HCT116 (cell line): ENCODE measurements at regions not wholly inside any gene's neighbourhood (a gene's known extent, or its start where the extent isn't known, plus 50 kb on each side); places are given as distances from the start of the nearest gene placed in this dataset.

Experiments
- ATAC-seq: fragments of 200-7000 bp; cut with Tn5 transposase; 2 replicates; pipeline ENCODE4 v1.9.1; 2020; ENCODE audit warnings: mild to moderate bottlenecking, moderate library complexity
- BruUV-seq: library from RNA; stranded (reverse); fragments of 400-500 nt; replicated peaks from 2 replicates; lab custom pipeline; 2021; lab: Mats Ljungman, UMichigan
- CTCF ChIA-PET: fragments of 300-600 bp; sonication (Branson Sonifier 250); formaldehyde crosslinking; loops from one replicate; lab custom pipeline; 2021; ENCODE audit warnings: antibody characterized with exemption; lab: Charles Lee
- POLR2A ChIA-PET: fragments of 300-600, 350-600 bp; sonication (Branson Sonifier 250); formaldehyde crosslinking; loops from one replicate; lab custom pipeline; 2021; ENCODE audit warnings: antibody characterized with exemption; lab: Charles Lee
- RAD21 ChIA-PET, 2 experiments: fragments of 300-600 bp; sonication (Branson Sonifier 250); formaldehyde crosslinking; loops; one replicate each; lab custom pipeline; 2023; ENCODE audit warnings: low total read pairs in 2 of 2; ENCODE audit not compliant: uncharacterized antibody in 2 of 2, unreplicated experiment in 2 of 2, low non-redundant PET in 1 of 2; lab: Charles Lee
- DNase-seq: peaks from one replicate; pipeline ENCODE4 v3.0.0-alpha.2; 2010; ENCODE audit warnings: low read depth, low spot score
- H2AFZ ChIP-seq: fragments of 200-600 bp; shearing (Covaris generic), sonication (generic); 2 replicates; pipeline ENCODE4 v1.6.1; 2017; ENCODE audit warnings: low read depth, mixed run types, mixed read lengths, antibody characterized with exemption, low read length; ENCODE audit not compliant: poor library complexity, severe bottlenecking
- H3K27ac ChIP-seq: 2 replicates; pipeline ENCODE4 v1.5.1; 2012; ENCODE audit warnings: low read depth, low read length
- H3K27me3 ChIP-seq: fragments of 200-600 bp; sonication (generic); 2 replicates; pipeline ENCODE4 v1.6.1; 2016; ENCODE audit warnings: mixed run types, low read length, mixed read lengths; ENCODE audit not compliant: insufficient read depth
- H3K36me3 ChIP-seq, 2 experiments: fragments of 200-500 bp in 1 of 2; fragments of 200-600 bp in 1 of 2; sonication (Bioruptor generic) in 1 of 2; sonication (generic) in 1 of 2; 2 replicates each; pipeline versions ENCODE4 v1.5.1 to v1.6.1; 2014 to 2016; ENCODE audit warnings: low read length in 2 of 2, inconsistent platforms in 1 of 2, mixed read lengths in 1 of 2, mixed run types in 1 of 2; ENCODE audit not compliant: insufficient read depth in 2 of 2, control insufficient read depth in 1 of 2
- H3K4me1 ChIP-seq, 2 experiments: fragments of 200-600 bp in 1 of 2; sonication (generic) in 1 of 2; 2 replicates each; pipeline versions ENCODE4 v1.5.1 to v1.6.1; 2012 to 2017; ENCODE audit warnings: low read length in 2 of 2, inconsistent platforms in 1 of 2, mild to moderate bottlenecking in 1 of 2, mixed read lengths in 1 of 2, mixed run types in 1 of 2, moderate library complexity in 1 of 2; ENCODE audit not compliant: insufficient read depth in 2 of 2, control insufficient read depth in 1 of 2
- H3K4me2 ChIP-seq: fragments of 200-600 bp; sonication (generic); 2 replicates; pipeline ENCODE4 v1.6.1; 2017; ENCODE audit warnings: mixed run types, low read length, mixed read lengths
- H3K4me3 ChIP-seq, 2 experiments: fragments of 200-600 bp in 1 of 2; sonication (generic) in 1 of 2; replicated peaks in 1 of 2; 2 replicates each; pipeline ENCODE4 v1.5.1; 2011 to 2016; ENCODE audit warnings: low read length in 2 of 2, control low read depth in 1 of 2, low read depth in 1 of 2, mild to moderate bottlenecking in 1 of 2, mixed read lengths in 1 of 2, mixed run types in 1 of 2
- H3K79me2 ChIP-seq: fragments of 200-600 bp; sonication (generic); 2 replicates; pipeline ENCODE4 v1.6.1; 2017; ENCODE audit warnings: mild to moderate bottlenecking, mixed run types, low read length, moderate library complexity, mixed read lengths; ENCODE audit not compliant: insufficient read depth
- H3K9ac ChIP-seq: fragments of 200-600 bp; sonication (generic); 2 replicates; pipeline ENCODE4 v1.6.1; 2016; ENCODE audit warnings: low read length, mixed read lengths
- H3K9me2 ChIP-seq: fragments of 200-600 bp; sonication (generic), shearing (Covaris generic); 2 replicates; pipeline ENCODE4 v1.6.1; 2017; ENCODE audit warnings: mixed run types, mild to moderate bottlenecking, moderate library complexity; ENCODE audit not compliant: insufficient read depth
- H3K9me3 ChIP-seq, 2 experiments: fragments of 200-500 bp in 1 of 2; fragments of 200-600 bp in 1 of 2; sonication (Bioruptor generic) in 1 of 2; sonication (generic) in 1 of 2; 2 replicates each; pipeline ENCODE4 v1.6.1; 2014 to 2017; ENCODE audit warnings: low read length in 2 of 2, mixed read lengths in 2 of 2, inconsistent platforms in 1 of 2, low read depth in 1 of 2, mild to moderate bottlenecking in 1 of 2, mixed run types in 1 of 2, moderate library complexity in 1 of 2; ENCODE audit not compliant: control insufficient read depth in 1 of 2, insufficient read depth in 1 of 2
- H4K20me1 ChIP-seq: fragments of 200-600 bp; sonication (generic), shearing (Covaris generic); 2 replicates; pipeline ENCODE4 v1.6.1; 2017; ENCODE audit warnings: mixed run types, mild to moderate bottlenecking, moderate library complexity; ENCODE audit not compliant: insufficient read depth
- ATF3 ChIP-seq: IDR thresholded peaks from 2 replicates; pipeline ENCODE4 v1.6.1; 2012
- CBX3 ChIP-seq: IDR thresholded peaks from 2 replicates; pipeline ENCODE4 v1.6.1; 2012; ENCODE audit warnings: low read depth
- CEBPB ChIP-seq: IDR thresholded peaks from 2 replicates; pipeline ENCODE4 v1.6.1; 2012; ENCODE audit warnings: low read depth
- EGR1 ChIP-seq: IDR thresholded peaks from 2 replicates; pipeline ENCODE4 v1.6.1; 2012; ENCODE audit warnings: low read depth
- ELF1 ChIP-seq: IDR thresholded peaks from 2 replicates; pipeline ENCODE4 v1.6.1; 2012; ENCODE audit warnings: low read depth, borderline replicate concordance
- EZH2phosphoT487 ChIP-seq: fragments of 200-600 bp; IDR thresholded peaks from 2 replicates; pipeline ENCODE4 v1.6.1; 2018; ENCODE audit warnings: antibody characterized with exemption, borderline replicate concordance
- FOSL1 ChIP-seq: IDR thresholded peaks from 2 replicates; pipeline ENCODE4 v1.6.1; 2012; ENCODE audit warnings: low read depth
- JUND ChIP-seq: IDR thresholded peaks from 2 replicates; pipeline ENCODE4 v1.6.1; 2012
- POLR2A ChIP-seq: IDR thresholded peaks from 2 replicates; pipeline ENCODE4 v1.7.0; 2011; ENCODE audit warnings: borderline replicate concordance; ENCODE audit not compliant: insufficient read depth, insufficient read length; ENCODE audit errors: extremely low read depth
- POLR2AphosphoS5 ChIP-seq: IDR thresholded peaks from 2 replicates; pipeline ENCODE4 v1.6.1; 2011; ENCODE audit warnings: mild to moderate bottlenecking, low read depth, low read length, moderate library complexity
- RAD21 ChIP-seq: IDR thresholded peaks from 2 replicates; pipeline ENCODE4 v1.6.1; 2012; ENCODE audit warnings: low read depth, mild to moderate bottlenecking
- REST ChIP-seq: IDR thresholded peaks from 2 replicates; pipeline ENCODE4 v1.6.1; 2012; ENCODE audit warnings: low read depth
- SIN3A ChIP-seq: IDR thresholded peaks from 2 replicates; pipeline ENCODE4 v1.6.1; 2012; ENCODE audit warnings: low read depth
- SP1 ChIP-seq: IDR thresholded peaks from 2 replicates; pipeline ENCODE4 v1.6.1; 2012; ENCODE audit warnings: low read depth
- TCF7L2 ChIP-seq: IDR thresholded peaks from 2 replicates; pipeline ENCODE4 v1.7.0; 2011; ENCODE audit warnings: borderline replicate concordance, inconsistent platforms; ENCODE audit not compliant: insufficient read depth, insufficient read length; ENCODE audit errors: extremely low read depth
- YY1 ChIP-seq: IDR thresholded peaks from 2 replicates; pipeline ENCODE4 v1.6.1; 2011; ENCODE audit warnings: low read length, low read depth, moderate library complexity, mild to moderate bottlenecking; ENCODE audit not compliant: insufficient replicate concordance; ENCODE audit errors: extremely low read depth
- ZBTB33 ChIP-seq: IDR thresholded peaks from 2 replicates; pipeline ENCODE4 v1.6.1; 2011; ENCODE audit warnings: mild to moderate bottlenecking, low read length, moderate library complexity; ENCODE audit not compliant: insufficient replicate concordance; ENCODE audit errors: extremely low read depth
- ZFX ChIP-seq: fragments of 450-650 bp; IDR thresholded peaks from 2 replicates; pipeline ENCODE4 v1.6.1; 2017
- ZNF274 ChIP-seq: fragments of 200-500 bp; sonication (Bioruptor generic); IDR thresholded peaks from 2 replicates; pipeline ENCODE4 v1.6.1; 2014; ENCODE audit warnings: mild to moderate bottlenecking, low read depth, low read length, inconsistent platforms
- intact Hi-C: fragments of 100-400 bp; cut with micrococcal nuclease; formaldehyde crosslinking; loops from 2 replicates; pipeline ENCODE4 v1.10.0; 2022
- TF ChIP-seq, protein P1 (sequence below), 3 experiments: fragments of 200-600 bp in 1 of 3; sonication (generic) in 1 of 3; IDR thresholded peaks in 2 of 3; conservative IDR thresholded peaks in 1 of 3; 2 replicates each; pipeline ENCODE4 v1.5.1; 2012 to 2017; ENCODE audit warnings: low read depth in 2 of 3, low read length in 2 of 3, antibody characterized with exemption in 1 of 3, borderline replicate concordance in 1 of 3, control low read depth in 1 of 3, mild to moderate bottlenecking in 1 of 3, mixed read lengths in 1 of 3, mixed run types in 1 of 3, moderate library complexity in 1 of 3; ENCODE audit not compliant: insufficient read depth in 1 of 3

DNA sequence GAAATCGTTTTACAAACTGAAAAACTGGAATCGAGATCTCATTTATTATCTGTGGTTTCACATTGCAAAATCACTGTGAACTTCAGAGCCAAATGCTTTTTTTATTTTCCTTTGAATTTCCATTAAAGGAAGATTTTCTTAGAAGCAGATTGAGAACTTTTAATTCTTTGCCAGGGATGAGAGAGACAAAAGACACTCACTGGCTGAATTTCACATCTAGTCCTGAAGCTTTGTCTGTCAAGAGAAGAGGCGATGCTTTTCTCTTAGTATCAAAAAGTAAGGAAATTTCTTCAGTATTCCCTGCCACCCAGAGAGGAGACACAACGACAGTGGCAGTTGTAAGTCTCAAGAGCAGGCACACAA lies 141.8 kb downstream of the TMEM200A start:
- Histone ChIP-seq H3K4me3 (no peak overlapping the region), H3K36me3 (no peaks in the 10 kb centered on the region), H3K9me2 (no peaks in the 10 kb centered on the region), H3K4me2 (no peak overlapping the region), H3K79me2 (no peaks in the 10 kb centered on the region), H3K27ac (no peak overlapping the region), H3K9ac (no peak overlapping the region), H3K27me3 (no peaks in the 10 kb centered on the region), H4K20me1 (no peaks in the 10 kb centered on the region), H3K9me3 (no peaks in the 10 kb centered on the region), H2AFZ (no peak overlapping the region), H3K4me1 (no peaks in the 10 kb centered on the region)
- ChIA-PET RAD21 (no interaction called here), CTCF (no interaction called here), POLR2A (no interaction called here)
- intact Hi-C loops: loop anchor here (10.0 kb wide), 1 partner anchor 143 kb away; the partner anchor contains the start of gene TMEM200A
- DNase-seq (no peak), ATAC-seq (no peak)
- BruUV-seq: no TSS peak
- TF ChIP-seq, protein P1, sequence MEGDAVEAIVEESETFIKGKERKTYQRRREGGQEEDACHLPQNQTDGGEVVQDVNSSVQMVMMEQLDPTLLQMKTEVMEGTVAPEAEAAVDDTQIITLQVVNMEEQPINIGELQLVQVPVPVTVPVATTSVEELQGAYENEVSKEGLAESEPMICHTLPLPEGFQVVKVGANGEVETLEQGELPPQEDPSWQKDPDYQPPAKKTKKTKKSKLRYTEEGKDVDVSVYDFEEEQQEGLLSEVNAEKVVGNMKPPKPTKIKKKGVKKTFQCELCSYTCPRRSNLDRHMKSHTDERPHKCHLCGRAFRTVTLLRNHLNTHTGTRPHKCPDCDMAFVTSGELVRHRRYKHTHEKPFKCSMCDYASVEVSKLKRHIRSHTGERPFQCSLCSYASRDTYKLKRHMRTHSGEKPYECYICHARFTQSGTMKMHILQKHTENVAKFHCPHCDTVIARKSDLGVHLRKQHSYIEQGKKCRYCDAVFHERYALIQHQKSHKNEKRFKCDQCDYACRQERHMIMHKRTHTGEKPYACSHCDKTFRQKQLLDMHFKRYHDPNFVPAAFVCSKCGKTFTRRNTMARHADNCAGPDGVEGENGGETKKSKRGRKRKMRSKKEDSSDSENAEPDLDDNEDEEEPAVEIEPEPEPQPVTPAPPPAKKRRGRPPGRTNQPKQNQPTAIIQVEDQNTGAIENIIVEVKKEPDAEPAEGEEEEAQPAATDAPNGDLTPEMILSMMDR (IDR thresholded peaks at IDR 0.05 in 2 of 3, conservative IDR thresholded peaks at IDR 0.05 in 1 of 3; ENCODE audit: borderline replicate concordance in 1 of 3, insufficient read depth in 1 of 3, low read depth in 2 of 3, low read length in 2 of 3): no peak
- TF ChIP-seq REST (no peak), POLR2AphosphoS5 (no peak), JUND (no peak), TCF7L2 (no peak), CBX3 (no peak), ELF1 (no peak), ATF3 (no peak), ZFX (no peak), CEBPB (no peak), YY1 (no peak), SIN3A (no peak), EZH2phosphoT487 (no peak), EGR1 (no peak), RAD21 (no peak), SP1 (no peak), ZNF274 (no peak), ZBTB33 (no peak), POLR2A (no peak), FOSL1 (no peak)
